ENCODE measurements at regions not wholly inside any gene's neighbourhood (a gene's known extent, or its start where the extent isn't known, plus 50 kb on each side); places are given as distances from the start of the nearest gene placed in this dataset.

DNA sequence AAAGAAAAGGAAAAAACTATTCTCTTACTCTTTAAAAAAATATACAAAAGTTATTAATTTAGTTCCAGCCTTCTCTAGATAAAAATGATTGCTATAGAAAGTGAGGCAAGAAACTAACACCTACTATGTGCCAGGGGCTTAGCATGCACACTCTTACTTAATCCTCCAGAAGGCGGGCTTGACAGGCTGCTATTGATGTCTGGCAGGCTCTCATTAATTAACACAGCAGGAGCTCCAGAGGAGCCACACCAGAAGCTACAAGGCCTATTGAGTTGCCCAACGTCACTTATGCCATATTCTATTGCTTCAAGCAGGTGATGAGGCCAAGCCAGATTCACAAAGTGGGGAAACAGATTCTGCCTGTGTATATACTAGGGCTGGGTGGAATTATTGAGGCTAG, 54.6 kb upstream of the CLINT1 start:
- no peak for DNase-seq (ENCODE audit: low read depth)

GRCh38 chr5:157912621-157913325, 53.8 kb upstream of the CLINT1 start:
- DNase-seq (ENCODE audit: low read depth): no peak

GRCh38 chr5:157911568-157911967, 52.6 kb upstream of the CLINT1 start:
- DNase-seq (ENCODE audit: low read depth): no peak

All from stromal cell of bone marrow (primary cell).